GM19455 (cell line): ENCODE measurements at regions not wholly inside any gene's neighbourhood (a gene's known extent, or its start where the extent isn't known, plus 50 kb on each side); places are given as distances from the start of the nearest gene placed in this dataset.
"Not testable (repeated sequence)": the region's sequence is repeated elsewhere in the genome, so short reads cannot be mapped to it uniquely, and the experiment has no call there.

Experiments
- ATAC-seq: cut with Tn5 transposase; IDR thresholded peaks from one replicate; pipeline ENCODE4 v1.9.1; 2021; ENCODE audit not compliant: unreplicated experiment

DNA sequence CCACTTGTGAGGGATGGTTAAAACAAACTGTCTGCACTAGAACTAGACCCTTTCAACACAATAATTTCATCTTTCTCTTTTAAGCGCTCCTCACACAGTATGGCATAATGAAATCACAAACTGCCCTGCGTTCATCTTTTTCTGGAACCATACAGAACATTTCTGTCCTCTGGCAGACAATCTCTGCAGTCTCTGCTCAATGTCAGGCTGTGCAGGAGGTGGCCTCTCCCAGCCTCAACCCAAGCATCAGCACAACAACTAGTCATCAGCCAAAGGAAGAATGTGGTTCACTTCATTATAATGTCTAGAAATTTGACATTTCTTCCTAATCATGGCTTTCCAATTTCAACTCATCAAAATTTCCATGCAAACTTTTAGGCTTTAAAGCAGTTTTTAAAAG lies 125.1 kb upstream of the STARD13 start:
- ATAC-seq: no peak

DNA sequence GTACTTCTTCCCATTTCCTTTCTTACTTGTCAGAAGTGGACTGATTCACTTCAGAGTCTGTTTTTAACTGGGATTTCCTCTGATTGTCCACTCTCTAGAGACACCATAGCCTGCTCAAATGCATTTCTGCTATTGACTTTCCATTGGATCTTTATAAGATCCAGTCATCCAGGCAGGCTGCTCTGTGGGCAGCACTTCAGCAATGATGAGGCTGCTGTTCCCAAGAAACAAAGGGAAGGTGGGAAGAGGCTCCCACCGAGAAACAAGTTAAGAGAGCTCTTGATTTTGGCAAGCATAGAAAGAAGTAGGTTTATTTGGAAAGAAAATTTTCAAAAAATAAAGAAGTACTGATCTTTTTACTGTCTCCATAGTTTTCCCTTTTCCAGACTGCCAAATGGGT lies 125.8 kb upstream of the STARD13 start:
- no peak for ATAC-seq

DNA sequence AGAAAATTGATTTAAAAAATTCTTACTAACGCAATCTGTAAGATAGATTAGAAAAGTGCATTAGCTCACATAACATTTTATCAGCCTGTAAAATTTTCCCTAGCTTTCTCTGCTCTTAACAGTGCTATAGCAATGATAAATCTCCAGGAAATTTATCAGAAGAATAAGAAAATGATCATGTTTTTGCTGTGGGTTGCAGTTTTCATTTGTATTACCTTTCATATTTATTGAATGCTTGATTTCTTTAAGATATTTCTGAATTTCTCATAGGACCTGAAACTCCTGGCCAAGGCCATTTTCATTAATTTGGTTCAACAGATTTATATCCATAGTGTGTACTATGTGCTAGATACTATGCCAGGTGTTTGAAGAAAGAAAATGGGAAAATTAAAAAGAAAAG lies 130.3 kb upstream of the STARD13 start:
- no peak for ATAC-seq

DNA sequence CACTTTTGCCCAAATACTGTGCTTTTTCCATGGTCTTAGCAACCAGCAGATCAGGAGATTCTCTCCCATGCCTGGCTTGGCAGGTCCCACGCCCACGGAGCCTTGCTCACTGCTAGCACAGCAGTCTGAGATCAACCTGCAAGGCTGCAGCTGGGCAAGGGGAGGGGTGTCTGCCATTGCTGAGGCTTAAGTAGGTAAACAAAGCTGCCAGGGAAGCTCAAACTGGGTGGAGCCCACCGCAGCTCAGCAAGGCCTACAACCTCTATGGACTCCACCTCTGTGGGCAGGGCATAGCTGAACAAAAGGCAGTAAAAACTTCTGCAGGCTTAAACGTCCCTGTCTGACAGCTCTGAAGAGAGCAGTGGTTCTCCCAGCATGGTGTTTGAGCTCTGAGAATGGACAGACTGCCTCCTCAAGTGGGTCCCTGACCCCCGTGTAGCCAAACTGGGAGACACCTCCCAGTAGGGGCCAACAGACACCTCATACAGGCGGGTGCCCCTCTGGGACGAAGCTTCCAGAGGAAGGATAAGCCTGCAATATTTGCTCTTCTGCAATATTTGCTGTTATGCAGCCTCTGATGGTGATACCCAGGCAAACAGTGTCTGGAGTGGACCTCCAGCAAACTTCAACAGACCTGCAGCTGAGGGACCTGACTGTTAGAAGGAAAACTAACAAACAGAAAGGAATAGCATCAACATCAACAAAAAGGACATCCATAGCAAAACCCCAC lies 132.8 kb upstream of the STARD13 start:
- not testable (repeated sequence) for ATAC-seq

DNA sequence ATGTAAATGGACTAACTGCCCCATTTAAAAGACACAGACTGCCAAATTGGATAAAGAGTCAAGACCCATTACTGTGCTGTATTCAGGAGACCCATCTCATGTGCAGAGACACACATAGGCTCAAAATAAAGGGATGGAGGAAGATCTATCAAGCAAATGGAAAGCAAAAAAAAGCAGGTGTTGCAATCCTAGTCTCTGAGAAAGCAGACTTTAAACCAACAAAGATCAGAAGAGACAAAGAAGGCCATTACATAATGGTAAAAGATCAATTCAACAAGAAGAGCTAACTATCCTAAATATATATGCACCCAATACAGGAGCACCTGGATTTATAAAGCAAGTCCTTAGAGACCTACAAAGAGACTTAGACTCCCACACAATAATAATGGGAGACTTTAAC lies 134.6 kb upstream of the STARD13 start:
- ATAC-seq: not testable (repeated sequence)

DNA sequence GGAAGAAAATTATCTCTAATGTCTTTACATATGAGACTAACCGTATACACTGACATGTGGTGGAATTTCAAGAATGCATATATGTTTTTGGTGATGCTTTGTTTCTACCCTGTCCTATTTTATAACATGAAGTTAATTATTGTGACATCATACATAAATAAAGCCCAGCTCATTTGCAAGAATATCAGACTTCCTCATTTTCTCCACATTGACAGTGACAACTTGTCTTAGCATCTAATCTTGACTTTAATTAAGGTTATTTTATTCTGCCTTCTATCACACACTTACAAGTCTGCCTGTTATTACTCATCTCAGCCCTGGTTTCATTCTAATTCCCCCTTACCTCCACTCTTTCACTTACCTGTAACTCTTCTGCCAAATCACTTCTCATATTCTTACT lies 140.6 kb upstream of the STARD13 start:
- no peak for ATAC-seq

DNA sequence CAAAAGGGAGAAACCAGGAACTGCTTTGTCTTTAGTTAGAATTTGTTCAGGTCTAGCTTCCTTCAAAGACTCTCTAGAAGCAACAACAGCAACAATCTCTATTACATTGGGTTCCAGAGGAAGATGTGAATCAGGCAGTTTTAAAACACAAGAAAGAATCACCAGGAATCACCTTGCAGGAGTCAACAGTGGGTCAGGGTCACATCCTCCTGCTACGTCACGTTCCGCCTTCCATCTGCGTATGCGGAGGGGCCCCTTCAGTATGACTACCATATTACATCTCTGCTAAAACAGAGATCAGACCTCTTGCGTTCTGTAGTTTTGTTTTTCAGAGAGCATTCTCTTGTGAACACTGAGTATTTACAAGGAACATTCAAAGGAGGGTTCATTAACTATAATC lies 147.8 kb upstream of the STARD13 start:
- ATAC-seq: no peak

DNA sequence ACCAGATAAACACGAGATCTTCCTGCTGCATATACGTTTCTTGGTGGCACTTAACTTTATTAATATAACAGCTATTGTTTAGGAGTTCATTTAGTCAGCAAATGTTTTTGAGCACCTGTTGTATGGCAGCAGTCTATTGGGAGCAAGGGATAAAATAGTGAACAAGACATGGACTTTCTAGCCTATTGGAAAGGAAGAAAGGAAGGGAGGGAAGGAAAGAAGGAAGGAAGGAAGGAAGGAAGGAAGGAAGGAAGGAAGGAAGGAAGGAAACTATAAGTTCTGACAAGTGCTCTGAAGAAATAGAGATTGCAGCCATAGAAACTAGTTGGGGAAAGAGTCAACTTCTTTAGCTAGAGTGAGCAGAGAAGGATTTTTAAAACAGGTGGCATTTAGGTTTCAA lies 149.1 kb upstream of the STARD13 start:
- no peak for ATAC-seq

DNA sequence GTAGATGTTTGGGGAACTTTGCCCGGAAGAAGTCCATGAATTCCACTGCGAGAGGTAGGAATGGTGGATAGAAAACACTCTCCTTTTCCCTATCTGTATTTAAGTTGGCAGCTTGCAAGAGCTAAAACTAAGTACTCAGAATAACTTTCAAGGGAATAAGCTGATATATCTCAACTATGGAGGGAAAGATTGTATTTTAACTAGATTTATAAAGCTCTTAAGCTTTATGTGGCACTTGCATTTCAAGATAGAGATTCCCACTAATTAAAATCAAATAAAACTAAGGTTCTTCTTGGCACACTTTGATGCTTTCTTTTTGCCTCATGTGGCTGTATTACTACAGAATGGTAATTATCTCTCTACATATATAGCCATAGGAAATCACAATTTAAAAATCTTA lies 149.7 kb upstream of the STARD13 start:
- no peak for ATAC-seq

DNA sequence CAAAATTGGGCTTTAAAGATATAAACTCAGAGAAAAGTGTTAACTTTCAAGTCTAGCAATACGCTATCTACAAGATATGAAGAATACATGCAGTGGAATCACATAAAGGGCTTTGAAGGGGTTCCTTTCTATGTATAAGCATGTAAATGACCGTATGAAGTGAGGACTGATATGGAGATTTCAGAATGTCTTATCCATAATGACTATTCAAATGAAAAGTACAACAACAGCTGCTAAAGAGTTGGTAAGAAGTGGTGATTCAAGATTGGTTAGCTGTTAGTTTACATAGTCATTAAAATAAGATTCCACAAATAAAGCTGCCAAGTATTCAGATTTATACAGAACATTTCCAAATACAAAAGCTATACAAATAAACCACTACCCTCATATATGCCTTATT lies 153.4 kb upstream of the STARD13 start:
- no peak for ATAC-seq

DNA sequence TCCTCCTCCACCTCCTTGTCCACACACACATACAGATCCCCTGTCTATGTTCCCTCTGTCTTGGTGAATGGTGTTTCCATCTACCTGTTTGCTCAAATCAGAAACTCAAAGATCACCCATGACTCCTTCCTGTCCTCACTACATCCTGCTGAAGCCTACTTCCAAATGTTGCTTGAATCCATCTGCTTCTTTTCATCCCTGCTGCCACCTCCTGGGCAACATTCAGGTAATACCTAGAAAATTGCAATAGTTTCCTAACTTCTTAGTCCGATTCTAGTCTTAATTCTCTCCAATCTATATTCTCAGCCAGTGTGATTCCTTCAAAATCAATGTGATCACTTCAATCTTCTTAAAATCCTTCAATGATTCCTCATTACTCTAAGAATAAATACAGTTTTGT lies 155.5 kb upstream of the STARD13 start:
- no peak for ATAC-seq

DNA sequence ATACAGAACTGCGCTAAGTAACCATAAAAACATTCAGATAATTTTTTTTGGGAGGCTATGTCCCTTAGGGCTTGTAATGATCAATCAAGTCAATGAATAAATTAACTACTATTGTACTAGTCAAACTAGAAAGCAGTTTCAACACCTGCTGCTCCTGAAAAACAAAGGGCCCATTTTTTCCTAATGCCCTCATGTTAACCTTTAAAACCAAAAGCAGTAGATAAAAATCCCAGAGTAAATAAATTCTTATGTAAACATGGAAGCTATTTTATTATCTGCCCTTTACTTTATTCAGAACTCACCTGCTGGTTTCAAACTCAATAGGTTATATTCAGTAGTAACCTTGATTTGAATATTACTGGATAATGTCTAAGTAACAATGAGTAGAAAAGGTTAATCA lies 159.5 kb upstream of the STARD13 start:
- ATAC-seq: no peak

DNA sequence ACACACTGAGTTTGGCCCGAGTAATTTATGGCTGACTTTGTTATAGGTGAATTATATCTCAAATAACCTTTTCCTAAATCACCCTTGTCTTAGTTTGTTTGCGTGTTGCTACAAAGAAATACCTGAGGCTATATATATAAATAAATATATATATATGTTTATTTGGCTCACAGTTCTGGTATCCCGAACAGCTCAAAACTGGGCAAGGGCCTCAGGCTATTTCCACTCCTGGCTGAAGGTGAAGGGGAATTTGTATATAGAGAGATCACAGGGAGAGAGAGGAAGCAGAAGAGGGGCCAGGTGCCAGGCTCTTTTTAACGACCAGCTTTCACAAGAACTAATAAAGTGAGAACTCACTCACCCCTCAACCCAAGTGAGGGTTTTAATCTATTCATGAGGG lies 159.9 kb upstream of the STARD13 start:
- ATAC-seq: no peak

DNA sequence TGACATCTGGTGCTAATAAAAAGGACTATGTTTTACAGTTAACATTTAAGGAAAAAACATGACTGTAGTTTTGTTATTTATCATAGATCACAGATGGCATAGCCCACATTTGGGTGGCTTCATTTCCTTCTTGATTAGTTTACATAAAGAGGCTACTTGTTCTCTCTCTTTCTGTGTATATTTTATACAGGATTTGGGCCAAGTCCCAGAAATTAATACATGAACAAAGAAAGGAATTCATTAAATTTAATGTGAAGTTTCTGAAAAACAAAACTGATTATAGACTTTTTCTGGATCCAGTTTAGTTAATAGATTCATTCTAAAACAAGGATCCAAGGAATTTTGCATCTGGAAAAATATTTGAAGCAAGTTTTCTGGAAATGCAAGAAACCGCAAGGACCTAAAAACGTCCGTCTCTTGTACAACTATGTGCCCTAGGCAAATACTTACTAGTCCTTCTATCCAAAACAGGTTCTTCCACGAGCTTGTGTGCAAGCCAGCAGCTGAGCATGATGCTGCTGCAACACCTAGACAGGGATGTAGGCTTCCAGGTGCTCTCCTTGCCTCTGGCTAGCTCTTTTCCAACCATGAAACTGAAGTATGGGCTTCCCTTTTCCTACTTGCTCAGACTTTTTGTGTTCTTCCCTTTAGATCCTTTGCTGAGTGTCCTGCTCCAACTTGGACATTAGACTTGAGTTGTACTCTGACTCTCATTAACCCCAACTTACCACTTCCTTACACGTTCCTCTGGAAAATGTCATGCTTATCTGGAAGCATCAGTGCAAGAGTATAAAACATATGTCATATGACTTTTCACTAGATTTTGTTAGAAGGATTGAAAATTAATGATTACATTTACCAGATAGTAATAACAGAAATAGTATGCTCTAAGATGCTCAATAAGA lies 161.5 kb upstream of the STARD13 start:
- no peak for ATAC-seq

DNA sequence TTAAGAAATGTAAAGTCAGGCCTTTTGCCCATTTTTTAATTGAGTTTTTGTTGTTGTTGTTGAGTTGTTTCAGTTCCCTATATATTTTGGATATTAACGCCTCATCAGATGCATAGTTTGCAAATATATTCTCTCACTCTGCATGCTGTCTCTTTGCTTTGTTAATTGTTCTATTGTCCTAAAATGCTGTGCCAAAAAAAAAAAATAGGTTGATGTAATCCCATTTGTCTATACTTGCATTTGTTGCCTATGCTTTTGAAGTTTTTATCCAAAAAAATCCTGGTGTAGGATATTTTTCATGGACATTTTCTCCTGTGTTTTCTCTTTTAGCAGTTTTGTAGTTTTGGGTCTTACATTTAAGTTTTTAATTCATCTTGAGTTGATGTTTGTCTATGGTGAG lies 163.3 kb upstream of the STARD13 start:
- no peak for ATAC-seq

DNA sequence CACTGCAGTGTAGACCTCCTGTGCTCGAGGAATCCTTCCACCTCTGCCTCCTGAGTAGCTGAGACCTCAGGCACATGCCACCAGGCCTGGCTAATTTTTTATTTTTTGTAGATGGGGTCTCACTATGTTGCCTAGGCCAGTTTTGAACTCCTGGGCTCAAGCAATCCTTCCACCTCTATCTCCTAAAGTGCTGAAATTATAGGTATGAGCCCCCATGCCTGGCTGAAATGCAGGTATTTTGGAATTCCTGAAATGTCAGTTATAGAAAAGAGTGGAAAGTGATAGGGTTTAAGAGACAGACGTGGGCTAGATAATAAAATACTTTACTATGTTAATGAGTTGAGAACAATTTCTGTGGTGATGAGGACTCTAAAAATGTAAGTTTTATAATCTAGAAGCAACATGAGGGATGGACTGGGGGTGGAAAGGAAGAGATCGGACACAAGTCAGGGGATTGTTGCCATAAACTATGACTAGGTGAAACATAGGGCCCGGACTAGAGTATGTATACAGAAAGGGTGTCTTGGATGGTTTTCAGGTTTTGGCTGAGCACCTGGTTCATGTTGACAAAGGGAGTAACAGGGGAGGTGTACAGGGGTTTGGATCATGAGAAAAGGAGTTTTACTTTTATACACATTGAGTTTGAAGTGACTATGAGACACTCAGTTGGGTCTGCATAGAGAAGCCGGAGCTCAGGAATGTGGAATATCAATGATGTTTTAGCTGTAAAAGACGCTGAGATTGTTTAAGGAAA lies 165.6 kb upstream of the STARD13 start:
- ATAC-seq: no peak

DNA sequence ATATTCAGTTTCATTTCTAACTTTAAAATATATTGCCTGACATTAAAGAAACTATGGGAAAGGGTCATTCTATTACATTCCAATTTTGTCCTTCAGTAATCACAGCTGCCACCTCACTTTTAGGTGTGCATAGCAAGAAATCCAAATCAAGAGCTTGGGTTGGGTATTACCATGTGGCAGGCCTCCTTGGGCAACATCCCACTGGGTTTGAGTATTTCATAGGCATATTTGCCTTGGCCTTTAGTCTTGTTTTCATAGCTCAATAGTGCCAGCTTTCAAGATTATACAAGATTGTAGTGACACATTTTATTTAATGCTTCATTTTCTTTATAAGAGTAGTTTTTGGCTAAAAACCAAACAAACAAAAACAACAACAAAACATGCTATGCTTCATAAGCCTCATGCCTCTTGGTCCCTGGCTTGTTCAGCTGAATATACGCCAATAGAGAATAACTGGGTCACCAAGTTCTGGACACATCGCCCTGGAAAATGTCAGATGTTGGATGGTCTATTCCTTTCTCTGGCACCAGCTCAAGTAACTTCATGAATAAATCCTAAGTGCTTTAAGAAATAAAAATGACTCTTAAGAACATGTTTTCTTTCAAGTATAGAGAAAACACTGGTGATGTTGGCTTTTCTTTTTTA lies 167.4 kb upstream of the STARD13 start:
- no peak for ATAC-seq

DNA sequence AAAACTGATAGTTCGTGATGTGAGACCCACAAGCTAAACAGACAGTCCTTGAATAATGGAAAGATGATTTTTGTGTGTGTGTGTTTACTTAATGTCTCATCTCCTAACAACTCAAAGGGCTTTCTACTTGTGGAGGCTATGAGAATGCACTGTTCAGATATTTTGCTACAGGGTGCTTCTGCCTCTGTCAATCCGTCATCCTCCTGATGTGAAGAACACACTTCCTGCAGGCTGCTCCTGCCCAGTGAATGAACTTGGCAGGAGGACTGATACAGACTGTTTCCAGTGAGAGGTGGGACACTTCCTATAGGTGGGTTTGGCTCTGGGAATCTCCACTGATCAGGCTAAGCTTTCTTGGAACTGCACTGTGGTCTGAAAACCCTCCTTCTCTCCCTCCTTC lies 168.4 kb upstream of the STARD13 start:
- no peak for ATAC-seq

DNA sequence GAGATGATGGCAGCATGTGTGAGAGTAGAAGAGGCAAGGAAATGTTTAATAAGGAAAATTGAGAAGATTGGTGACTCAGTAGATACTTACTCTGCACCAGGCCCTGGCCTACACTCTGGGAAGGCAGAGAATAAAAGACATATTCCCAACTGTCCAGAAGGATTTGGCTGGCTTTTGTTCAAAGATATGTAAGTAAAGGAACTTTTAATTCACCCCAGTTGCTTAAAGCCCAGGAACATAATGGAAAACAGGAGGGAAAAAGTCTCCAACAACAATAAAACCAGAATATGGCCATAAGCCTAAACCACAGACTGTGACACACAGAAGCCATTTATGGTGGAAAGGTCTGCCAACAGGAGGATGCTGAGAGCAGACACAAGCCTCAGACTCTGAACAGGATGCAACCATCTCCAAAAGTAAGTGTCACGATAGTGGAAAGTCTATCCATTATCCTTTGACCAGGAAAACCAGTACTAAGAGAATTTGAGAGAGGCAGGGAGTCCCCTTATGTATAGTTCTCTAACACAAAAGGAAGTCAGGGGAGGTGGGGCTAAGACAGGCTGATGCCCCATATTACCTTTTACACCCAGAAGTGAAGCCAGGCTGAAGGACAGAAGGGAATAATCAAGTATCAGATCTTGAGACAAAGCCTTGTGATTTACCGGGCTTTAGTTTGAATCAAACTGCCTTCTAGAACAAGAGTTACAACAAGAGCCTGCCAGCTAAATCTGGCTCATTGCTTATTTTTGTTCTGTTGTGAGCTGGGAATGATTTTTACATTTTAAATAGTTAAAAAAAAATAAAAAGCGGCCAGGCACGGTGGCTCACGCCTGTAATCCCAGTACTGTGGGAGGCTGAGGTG lies 169.5 kb upstream of the STARD13 start:
- no peak for ATAC-seq

DNA sequence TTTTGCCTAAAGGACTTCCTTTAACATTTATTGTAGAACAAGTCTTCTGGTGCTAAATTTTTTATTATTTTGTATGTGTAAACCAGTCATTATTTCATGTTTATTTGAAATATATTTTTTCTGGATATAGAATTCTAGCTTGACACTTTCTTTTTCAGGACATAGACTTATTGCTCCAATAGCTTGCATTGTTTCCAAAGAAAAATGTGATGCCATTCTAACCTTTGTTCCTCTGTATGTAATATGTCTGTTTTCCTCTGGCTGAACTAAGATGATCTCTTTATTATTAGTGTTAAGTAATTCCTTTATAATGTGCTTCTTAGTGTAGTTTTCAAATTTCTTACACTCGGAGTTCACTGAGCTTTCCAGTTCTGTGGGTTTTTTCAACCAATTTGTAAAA lies 174.1 kb upstream of the STARD13 start:
- ATAC-seq: no peak
